Heart right ventricle (tissue), 16 donors: ENCODE measurements at regions not wholly inside any gene's neighbourhood (a gene's known extent, or its start where the extent isn't known, plus 50 kb on each side); places are given as distances from the start of the nearest gene placed in this dataset.

Source experiments
- ATAC-seq, 8 donors: fragments of 200-7000 bp; cut with Tn5 transposase; one replicate each; pipeline ENCODE4 v1.9.1; 2020; ENCODE audit warnings: mild to moderate bottlenecking in 8 of 8, moderate library complexity in 8 of 8, moderate number of reproducible peaks in 1 of 8
- DNase-seq, 2 donors: peaks; one replicate each; pipeline ENCODE4 v3.0.0-alpha.2; 2020
- H3K27ac ChIP-seq, 10 donors: fragments of 200-600 bp; sonication (generic) in 2 of 10; one replicate each; pipeline versions ENCODE4 v1.5.0 to v1.8.0; 2020 to 2022; ENCODE audit warnings: mild to moderate bottlenecking in 3 of 10
- H3K27me3 ChIP-seq, 7 donors: fragments of 200-600 bp; one replicate each; pipeline ENCODE4 v1.8.0; 2021 to 2022; ENCODE audit warnings: mild to moderate bottlenecking in 2 of 7
- H3K36me3 ChIP-seq, 9 donors: fragments of 200-600 bp; sonication (generic) in 1 of 9; one replicate each; pipeline versions ENCODE4 v1.5.0 to v1.8.0; 2020 to 2022; ENCODE audit warnings: mild to moderate bottlenecking in 2 of 9
- H3K4me1 ChIP-seq, 9 donors: fragments of 200-600 bp; sonication (generic) in 1 of 9; one replicate each; pipeline versions ENCODE4 v1.5.0 to v1.8.0; 2020 to 2022; ENCODE audit warnings: mild to moderate bottlenecking in 4 of 9
- H3K4me3 ChIP-seq, 10 donors: fragments of 200-600 bp; sonication (generic) in 2 of 10; one replicate each; pipeline versions ENCODE4 v1.5.0 to v1.8.0; 2020 to 2022; ENCODE audit warnings: mild to moderate bottlenecking in 7 of 10, moderate library complexity in 2 of 10
- H3K9me3 ChIP-seq, 11 donors: fragments of 200-600 bp in 10 of 11; sonication (generic) in 2 of 11; one replicate each; pipeline versions ENCODE4 v1.5.0 to v1.8.0; 2013 to 2022; ENCODE audit warnings: mild to moderate bottlenecking in 2 of 11, control low read depth in 1 of 11, moderate library complexity in 1 of 11
- WGBS, 2 donors: extraction: QIAGEN DNeasy Blood & Tissue Kit; methylation state at CpG; one replicate each; pipeline ENCODE4 v1.1.7; 2013; ENCODE audit warnings: inconsistent platforms in 1 of 2; 5-methylcytosine and 5-hydroxymethylcytosine counted together
- intact Hi-C, 10 donors: fragments of 100-400 bp; cut with DNase I; formaldehyde crosslinking; loops; one replicate each; pipeline versions ENCODE4 v1.11.1 to v1.14.2; 2022
- TF ChIP-seq, protein P1 (sequence below), 9 donors: fragments of 200-600 bp; sonication (generic) in 2 of 9; IDR thresholded peaks; one replicate each; pipeline versions ENCODE4 v1.5.0 to v1.8.0; 2021 to 2022; ENCODE audit warnings: antibody characterized with exemption in 9 of 9, mild to moderate bottlenecking in 5 of 9, moderate library complexity in 1 of 9
- donor health status: Arrhythmogenic right ventricular cardiomyopathy.
- donor health status: ischemic (EF 13 %, LVEDD 7.1; RV severe dilation, severe dysfunction).
- donor health status: healthy with polysubstance abuse.
- donor health status: DM: no; HTN: yes; CAD: no.
- donor health status: DM: no; HTN: no; CAD: no.
- donor health status: ischemic (EF 25% LVEDD 6.9; RV normal size, moderate dysfunction).
- donor health status: ischemic (EF 25% LVEDD 5.7; RV mildly dilated, moderate dysfunction).
- donor health status: healthy.
- donor health status: DM: yes; HTN: yes; CAD: no.
- donor health status: Ischemic cardiomyopathy.
- donor health status: ischemic (EF 35%, LVEDD 5.7; RV mildly dilated, moderate dysfunction).
- donor health status: nonischemic (EF 11% LVEDD 7.7; RV severe dilation, severe dysfunction).
- donor health status: DM: yes; HTN: yes; CAD: no.
- donor health status: PGD.
- donor health status: ischemic (EF 29% LVEDD 5.4; RV normal size, mild dysfunction).
- donor health status: nonischemic (EF 23%, LVEDD 6.1; RV moderate dilation, normal function).

DNA sequence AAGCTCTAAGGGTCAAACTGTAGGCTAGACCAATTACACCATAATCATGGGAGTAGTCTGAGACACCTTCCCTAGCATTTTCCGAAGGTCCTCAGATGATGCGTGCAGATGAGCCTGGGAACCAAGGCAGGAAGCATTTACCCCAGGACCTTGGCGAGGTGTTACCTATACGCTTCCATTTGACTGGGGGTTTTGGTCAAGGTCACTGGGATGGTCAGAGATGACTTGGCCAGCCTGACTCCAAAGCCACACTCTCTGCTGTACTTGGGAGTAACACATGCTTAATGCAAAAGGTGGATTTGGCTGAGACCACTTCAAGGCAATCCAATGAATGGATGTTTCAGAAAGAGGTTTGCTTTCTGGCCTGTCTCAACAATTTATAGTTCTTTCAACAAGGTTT, 98.9 kb upstream of the IRS2 start:
- 95 to 96% methylated on average over 4 of the region's 4 CpGs for WGBS, 2 donors
- DNase-seq = no peak
- Histone ChIP-seq H3K4me1 (peaks cover 0 to 15% (median 0%) of the 10 kb centered on the region in 9 donors), H3K4me3 (no peak overlapping the region), H3K27ac (no peak overlapping the region), H3K9me3 (peaks cover 0 to 18% (median 7%) of the 10 kb centered on the region in 11 donors), H3K27me3 (no peaks in the 10 kb centered on the region), H3K36me3 (no peaks in the 10 kb centered on the region)
- TF ChIP-seq, protein P1, sequence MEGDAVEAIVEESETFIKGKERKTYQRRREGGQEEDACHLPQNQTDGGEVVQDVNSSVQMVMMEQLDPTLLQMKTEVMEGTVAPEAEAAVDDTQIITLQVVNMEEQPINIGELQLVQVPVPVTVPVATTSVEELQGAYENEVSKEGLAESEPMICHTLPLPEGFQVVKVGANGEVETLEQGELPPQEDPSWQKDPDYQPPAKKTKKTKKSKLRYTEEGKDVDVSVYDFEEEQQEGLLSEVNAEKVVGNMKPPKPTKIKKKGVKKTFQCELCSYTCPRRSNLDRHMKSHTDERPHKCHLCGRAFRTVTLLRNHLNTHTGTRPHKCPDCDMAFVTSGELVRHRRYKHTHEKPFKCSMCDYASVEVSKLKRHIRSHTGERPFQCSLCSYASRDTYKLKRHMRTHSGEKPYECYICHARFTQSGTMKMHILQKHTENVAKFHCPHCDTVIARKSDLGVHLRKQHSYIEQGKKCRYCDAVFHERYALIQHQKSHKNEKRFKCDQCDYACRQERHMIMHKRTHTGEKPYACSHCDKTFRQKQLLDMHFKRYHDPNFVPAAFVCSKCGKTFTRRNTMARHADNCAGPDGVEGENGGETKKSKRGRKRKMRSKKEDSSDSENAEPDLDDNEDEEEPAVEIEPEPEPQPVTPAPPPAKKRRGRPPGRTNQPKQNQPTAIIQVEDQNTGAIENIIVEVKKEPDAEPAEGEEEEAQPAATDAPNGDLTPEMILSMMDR (IDR thresholded peaks at IDR 0.05) = no peak
- intact Hi-C loops = loop anchor here in 1 of 10 donors (10.0 kb wide), 1 partner anchor 220 kb away; no protein-coding TSS in a partner anchor
- no peak for ATAC-seq

DNA sequence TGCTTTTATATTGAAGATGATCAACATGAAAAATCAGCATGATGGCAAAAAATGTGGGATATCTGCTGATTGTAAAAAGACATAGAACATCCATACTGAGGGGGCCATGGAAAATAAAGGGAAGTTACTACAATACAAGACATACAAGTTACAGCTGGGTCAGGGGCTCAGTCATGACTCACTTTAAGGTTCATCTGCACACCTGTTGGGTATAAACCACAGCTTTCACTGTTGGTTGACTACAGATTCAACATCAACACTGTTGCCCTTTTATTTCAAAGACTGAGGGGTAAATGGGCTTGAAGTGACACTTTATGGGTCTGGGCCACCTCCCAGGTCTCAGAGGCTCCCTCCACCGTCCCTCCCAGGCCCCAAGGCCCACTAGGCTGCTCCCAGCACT, 98.1 kb upstream of the IRS2 start:
- Histone ChIP-seq H3K4me1 (peaks cover 0 to 15% (median 0%) of the 10 kb centered on the region in 9 donors), H3K9me3 (peaks cover 0 to 16% (median 7%) of the 10 kb centered on the region in 11 donors), H3K27ac (peak overlapping the region in 2 of 10 donors; percentile 4 to 14), H3K27me3 (no peaks in the 10 kb centered on the region), H3K4me3 (no peak overlapping the region), H3K36me3 (no peaks in the 10 kb centered on the region)
- WGBS, 2 donors = 64 to 73% methylated on average over 1 of the region's 1 CpG
- intact Hi-C loops = loop anchor here in 1 of 10 donors (10.0 kb wide), 1 partner anchor 220 kb away; no protein-coding TSS in a partner anchor
- no peak for DNase-seq
- TF ChIP-seq, protein P1 (IDR thresholded peaks at IDR 0.05) = no peak
- peak in 1 of 8 donors; percentile 27 for ATAC-seq

DNA sequence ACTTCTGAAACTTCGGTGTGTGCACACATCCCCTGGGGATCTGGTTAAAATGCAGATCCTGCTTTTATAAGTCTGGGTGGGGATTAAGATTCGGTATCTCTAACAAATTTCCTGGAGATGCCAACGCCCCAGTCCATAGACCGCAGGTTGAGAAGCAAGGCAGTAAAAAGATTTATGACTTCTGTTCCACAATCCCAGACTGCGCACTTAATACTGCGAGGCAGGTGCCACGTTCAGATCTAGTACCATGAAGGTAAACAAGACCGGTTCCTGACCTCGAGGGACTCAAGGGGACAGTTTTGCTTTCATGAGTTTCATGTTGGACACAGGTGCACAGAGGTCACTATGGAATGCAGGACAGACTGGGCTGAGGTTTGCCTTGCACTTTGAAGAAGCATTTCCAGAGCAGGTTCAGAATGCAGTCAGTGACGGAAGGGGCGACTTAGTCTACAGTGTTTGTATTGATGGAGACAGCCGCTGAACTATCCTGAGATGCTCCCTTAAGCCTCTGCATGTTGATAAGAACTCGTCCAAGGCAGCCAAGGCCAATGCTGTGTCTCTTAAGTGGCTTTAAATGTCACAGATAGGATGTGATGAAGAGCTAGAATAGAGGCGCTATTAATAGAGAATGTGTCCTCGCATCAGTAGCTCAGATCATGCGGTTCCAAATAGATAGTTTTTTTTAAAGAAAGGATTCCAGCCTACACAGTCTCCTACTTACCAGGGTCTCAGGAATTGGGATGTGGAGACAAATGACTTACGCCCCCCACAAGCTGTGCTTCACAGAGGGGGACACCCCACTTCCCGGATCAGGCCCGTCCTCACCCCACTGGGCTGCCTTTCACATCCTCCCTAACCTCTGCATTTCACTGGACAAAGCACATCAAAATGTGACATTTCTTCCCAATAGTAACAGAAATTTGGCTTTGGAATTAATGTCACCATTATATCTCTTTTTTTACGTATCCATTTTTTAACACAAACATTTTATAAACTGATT, 97.1 kb upstream of the IRS2 start:
- ATAC-seq = peak; percentile 72 to 96 (median 94)
- intact Hi-C loops = loop anchor here in 1 of 10 donors (10.0 kb wide), 1 partner anchor 221 kb away; no protein-coding TSS in a partner anchor
- DNase-seq = peak in 1 of 2 donors; percentile 21

More for the DNA sequence above, 97.1 kb upstream of the IRS2 start:
- Histone ChIP-seq H3K4me3 (no peak overlapping the region), H3K27me3 (no peaks in the 10 kb centered on the region), H3K9me3 (peaks cover 0 to 10% (median 4%) of the 10 kb centered on the region in 11 donors), H3K27ac (peak overlapping the region in 3 of 10 donors; percentile 25 to 77 (median 30)), H3K4me1 (peaks cover 0 to 15% (median 3%) of the 10 kb centered on the region in 9 donors), H3K36me3 (no peaks in the 10 kb centered on the region)
- WGBS, 2 donors = 61 to 65% methylated on average over 20 of the region's 20 CpGs
- TF ChIP-seq, protein P1 (IDR thresholded peaks at IDR 0.05) = no peak
